GM12878 (cell line): ENCODE measurements at regions not wholly inside any gene's neighbourhood (a gene's known extent, or its start where the extent isn't known, plus 50 kb on each side); places are given as distances from the start of the nearest gene placed in this dataset.

Source experiments
- ATAC-seq: fragments of 200-7000 bp; cut with Tn5 transposase; 3 replicates; pipeline ENCODE4 v1.9.1; 2020; ENCODE audit warnings: mild to moderate bottlenecking, moderate library complexity
- BruUV-seq: library from RNA; stranded (reverse); fragments of 400-500 nt; replicated peaks from 2 replicates; lab custom pipeline; 2021; lab: Mats Ljungman, UMichigan
- CTCF ChIA-PET: fragments of 300-600 bp; sonication (Branson Sonifier 250); formaldehyde crosslinking; extraction: SDS; loops from one replicate; lab custom pipeline; 2021; ENCODE audit warnings: inconsistent platforms; lab: Yijun Ruan, JAX
- POLR2A ChIA-PET: fragments of 350-600 bp; formaldehyde crosslinking; extraction: SDS; loops from one replicate; lab custom pipeline; 2021; ENCODE audit warnings: inconsistent platforms; lab: Charles Lee
- RAD21 ChIA-PET: fragments of 300-600 bp; sonication (Branson Sonifier 250); formaldehyde crosslinking; loops from one replicate; lab custom pipeline; 2023; ENCODE audit warnings: antibody characterized with exemption; ENCODE audit not compliant: unreplicated experiment; lab: Charles Lee
- SMC1A ChIA-PET: fragments of 300-600 bp; sonication (Branson Sonifier 250); formaldehyde crosslinking; loops from one replicate; lab custom pipeline; 2023; ENCODE audit not compliant: unreplicated experiment, uncharacterized antibody; lab: Charles Lee
- DNase-seq: peaks from one replicate; pipeline ENCODE4 v3.0.0-alpha.2; 2011; ENCODE audit warnings: low read depth, low spot score
- FAIRE-seq: peaks from 3 replicates; lab custom pipeline; 2011; peaks lifted over from hg19 to GRCh38; lab: Jason Lieb, UNC
- H2AFZ ChIP-seq: 2 replicates; pipeline ENCODE4 v1.6.0; 2011; ENCODE audit warnings: low read depth, low read length, control low read depth; ENCODE audit not compliant: control insufficient read depth
- H3K27ac ChIP-seq: 2 replicates; pipeline ENCODE4 v1.5.1; 2011; ENCODE audit warnings: control low read depth; ENCODE audit not compliant: control insufficient read depth, insufficient read depth
- H3K27me3 ChIP-seq, 2 experiments: replicated peaks in 1 of 2; 2 replicates each; pipeline versions ENCODE4 v1.6.0 to v1.6.1; 2011; ENCODE audit warnings: low read length in 1 of 2; ENCODE audit not compliant: control insufficient read depth in 2 of 2, insufficient read depth in 2 of 2
- H3K36me3 ChIP-seq, 2 experiments: 2 replicates each; pipeline ENCODE4 v1.5.1; 2011; ENCODE audit warnings: low read length in 1 of 2; ENCODE audit not compliant: control insufficient read depth in 2 of 2, insufficient read depth in 2 of 2
- H3K4me1 ChIP-seq: 2 replicates; pipeline ENCODE4 v1.6.1; 2011; ENCODE audit warnings: mild to moderate bottlenecking, low read length, moderate library complexity, mixed read lengths; ENCODE audit not compliant: control insufficient read depth, insufficient read depth
- H3K4me2 ChIP-seq: 2 replicates; pipeline ENCODE4 v1.6.0; 2011; ENCODE audit warnings: control low read depth; ENCODE audit not compliant: control insufficient read depth, insufficient read depth
- H3K4me3 ChIP-seq: fragments of 200-600 bp; sonication (generic); 2 replicates; pipeline ENCODE4 v1.5.1; 2016
- H3K79me2 ChIP-seq: 2 replicates; pipeline ENCODE4 v1.6.0; 2011; ENCODE audit warnings: low read length; ENCODE audit not compliant: control insufficient read depth, insufficient read depth
- H3K9ac ChIP-seq: 2 replicates; pipeline ENCODE4 v1.8.0; 2011; ENCODE audit warnings: low read length, control low read depth, mixed read lengths; ENCODE audit not compliant: control insufficient read depth, insufficient read depth
- H3K9me3 ChIP-seq: replicated peaks from 3 replicates; pipeline ENCODE4 v1.5.1; 2011; ENCODE audit warnings: mild to moderate bottlenecking, low read length; ENCODE audit not compliant: control insufficient read depth, insufficient read depth
- H4K20me1 ChIP-seq: 2 replicates; pipeline ENCODE4 v1.6.0; 2011; ENCODE audit not compliant: control insufficient read depth, insufficient read depth
- EED ChIP-seq: sonication (generic); IDR thresholded peaks from 2 replicates; pipeline ENCODE4 v1.6.1; 2016; ENCODE audit warnings: antibody characterized with exemption, low read depth
- HDAC6 ChIP-seq: fragments of 200-600 bp; sonication (generic); IDR thresholded peaks from one replicate; pipeline ENCODE4 v1.8.0; 2017; ENCODE audit warnings: antibody characterized with exemption; ENCODE audit not compliant: unreplicated experiment
- MTA2 ChIP-seq: fragments of 450-650 bp; IDR thresholded peaks from 2 replicates; pipeline ENCODE4 v1.6.1; 2016; ENCODE audit warnings: low read depth, mild to moderate bottlenecking, moderate library complexity
- NR2C1 ChIP-seq: fragments of 450-650 bp; IDR thresholded peaks from 2 replicates; pipeline ENCODE4 v1.6.1; 2017; ENCODE audit warnings: antibody characterized with exemption, mild to moderate bottlenecking, moderate library complexity
- PKNOX1 ChIP-seq: fragments of 450-650 bp; IDR thresholded peaks from 2 replicates; pipeline ENCODE4 v1.6.1; 2016; ENCODE audit warnings: mild to moderate bottlenecking
- ZBTB33 ChIP-seq: fragments of 450-650 bp; IDR thresholded peaks from 2 replicates; pipeline ENCODE4 v1.6.1; 2017; ENCODE audit warnings: mild to moderate bottlenecking
- ZNF622 ChIP-seq: fragments of 450-650 bp; IDR thresholded peaks from 2 replicates; pipeline ENCODE4 v1.6.1; 2017; ENCODE audit warnings: mild to moderate bottlenecking, inconsistent platforms
- ZNF687 ChIP-seq: fragments of 450-650 bp; IDR thresholded peaks from 2 replicates; pipeline ENCODE4 v1.6.1; 2017; ENCODE audit warnings: mild to moderate bottlenecking, moderate library complexity
- WGBS: methylation state at CpG from one replicate; pipeline ENCODE4 v1.1.6; 2016; ENCODE audit warnings: low lambda C conversion rate; ENCODE audit not compliant: insufficient replicate concordance, insufficient coverage; ENCODE audit errors: missing lambda C conversion rate; 5-methylcytosine and 5-hydroxymethylcytosine counted together
- in situ Hi-C: fragments of 300-500 bp; cut with MboI; formaldehyde crosslinking; loops from 9 replicates; pipeline ENCODE4 v1.14.3; 2018; ENCODE audit warnings: mixed read lengths
- intact Hi-C: fragments of 100-400 bp; cut with micrococcal nuclease; formaldehyde crosslinking; loops from one replicate; pipeline ENCODE4 v1.14.2; 2022; ENCODE audit not compliant: unreplicated experiment
- TF ChIP-seq, protein P1 (sequence below): fragments of 450-650 bp; formaldehyde crosslinking; IDR thresholded peaks from 2 replicates; pipeline ENCODE4 v1.5.0; 2022; ENCODE audit warnings: mild to moderate bottlenecking, missing genetic modification characterization
- TF ChIP-seq, protein P2 (sequence below): IDR thresholded peaks from 2 replicates; pipeline ENCODE4 v1.6.1; 2011; ENCODE audit warnings: low read depth, low read length, improper control_type of control experiment, borderline replicate concordance

DNA sequence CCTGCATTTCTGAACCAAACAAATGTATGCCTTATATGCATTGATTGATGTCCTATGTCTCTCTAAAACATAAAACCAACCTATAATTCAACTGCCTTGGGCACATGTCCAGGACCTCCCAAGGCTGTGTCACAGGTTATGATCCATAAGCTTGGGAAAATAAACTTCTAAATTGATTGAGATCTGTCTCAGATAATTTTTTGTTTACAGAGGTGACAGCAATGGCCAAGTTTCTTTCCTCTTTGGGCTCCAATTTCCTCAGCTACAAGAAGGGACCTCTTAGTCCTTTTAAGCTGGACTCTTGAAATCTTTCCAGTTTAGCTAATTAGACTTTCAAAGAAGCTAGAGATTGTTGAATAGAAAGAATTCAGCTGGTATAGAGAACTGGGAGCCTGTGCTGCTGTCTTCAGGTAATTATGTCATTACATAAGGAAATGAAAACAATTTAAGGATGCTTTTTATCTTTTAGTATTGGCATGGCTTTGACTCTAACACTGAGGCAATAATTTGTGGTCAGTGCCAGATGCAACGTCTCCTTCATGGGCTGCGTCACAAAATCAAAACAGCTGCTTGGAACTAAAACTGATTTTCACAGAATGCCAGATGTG is 412.1 kb upstream of the TRIB2 start (continued):
- TF ChIP-seq, protein P1, sequence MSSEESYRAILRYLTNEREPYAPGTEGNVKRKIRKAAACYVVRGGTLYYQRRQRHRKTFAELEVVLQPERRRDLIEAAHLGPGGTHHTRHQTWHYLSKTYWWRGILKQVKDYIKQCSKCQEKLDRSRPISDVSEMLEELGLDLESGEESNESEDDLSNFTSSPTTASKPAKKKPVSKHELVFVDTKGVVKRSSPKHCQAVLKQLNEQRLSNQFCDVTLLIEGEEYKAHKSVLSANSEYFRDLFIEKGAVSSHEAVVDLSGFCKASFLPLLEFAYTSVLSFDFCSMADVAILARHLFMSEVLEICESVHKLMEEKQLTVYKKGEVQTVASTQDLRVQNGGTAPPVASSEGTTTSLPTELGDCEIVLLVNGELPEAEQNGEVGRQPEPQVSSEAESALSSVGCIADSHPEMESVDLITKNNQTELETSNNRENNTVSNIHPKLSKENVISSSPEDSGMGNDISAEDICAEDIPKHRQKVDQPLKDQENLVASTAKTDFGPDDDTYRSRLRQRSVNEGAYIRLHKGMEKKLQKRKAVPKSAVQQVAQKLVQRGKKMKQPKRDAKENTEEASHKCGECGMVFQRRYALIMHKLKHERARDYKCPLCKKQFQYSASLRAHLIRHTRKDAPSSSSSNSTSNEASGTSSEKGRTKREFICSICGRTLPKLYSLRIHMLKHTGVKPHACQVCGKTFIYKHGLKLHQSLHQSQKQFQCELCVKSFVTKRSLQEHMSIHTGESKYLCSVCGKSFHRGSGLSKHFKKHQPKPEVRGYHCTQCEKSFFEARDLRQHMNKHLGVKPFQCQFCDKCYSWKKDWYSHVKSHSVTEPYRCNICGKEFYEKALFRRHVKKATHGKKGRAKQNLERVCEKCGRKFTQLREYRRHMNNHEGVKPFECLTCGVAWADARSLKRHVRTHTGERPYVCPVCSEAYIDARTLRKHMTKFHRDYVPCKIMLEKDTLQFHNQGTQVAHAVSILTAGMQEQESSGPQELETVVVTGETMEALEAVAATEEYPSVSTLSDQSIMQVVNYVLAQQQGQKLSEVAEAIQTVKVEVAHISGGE, result no peak
- TF ChIP-seq, protein P2, sequence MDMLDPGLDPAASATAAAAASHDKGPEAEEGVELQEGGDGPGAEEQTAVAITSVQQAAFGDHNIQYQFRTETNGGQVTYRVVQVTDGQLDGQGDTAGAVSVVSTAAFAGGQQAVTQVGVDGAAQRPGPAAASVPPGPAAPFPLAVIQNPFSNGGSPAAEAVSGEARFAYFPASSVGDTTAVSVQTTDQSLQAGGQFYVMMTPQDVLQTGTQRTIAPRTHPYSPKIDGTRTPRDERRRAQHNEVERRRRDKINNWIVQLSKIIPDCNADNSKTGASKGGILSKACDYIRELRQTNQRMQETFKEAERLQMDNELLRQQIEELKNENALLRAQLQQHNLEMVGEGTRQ, result no peak

DNA sequence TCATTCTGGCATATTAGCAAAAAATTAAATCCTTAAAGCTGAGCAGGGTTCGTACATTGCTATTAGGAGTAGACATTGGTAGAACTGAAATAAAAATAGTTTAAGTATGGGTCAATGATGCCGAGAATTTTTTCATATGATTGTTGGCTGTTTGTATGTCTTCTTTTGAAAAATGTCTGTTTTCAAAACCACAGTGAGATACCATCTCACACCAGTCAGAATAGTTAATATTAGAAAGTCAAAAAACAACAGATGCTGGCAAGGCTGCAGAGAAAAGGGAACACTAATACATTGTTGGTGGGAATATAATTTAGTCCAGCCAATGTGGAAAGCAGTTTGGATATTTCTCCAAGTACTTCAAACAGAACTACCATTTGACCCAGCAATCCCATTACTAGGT is 410.8 kb upstream of the TRIB2 start:
- FAIRE-seq (no peak), DNase-seq (no peak), ATAC-seq (no peak)
- intact Hi-C loops (no loop called here), in situ Hi-C loops (no loop called here)
- no peaks in the 10 kb centered on the region for H3K79me2 ChIP-seq
- BruUV-seq, result no TSS peak
- H3K4me3 ChIP-seq, result no peak overlapping the region
- peaks cover 6% of the 10 kb centered on the region for H3K4me1 ChIP-seq
- no peaks in the 10 kb centered on the region for H3K36me3 ChIP-seq
- H3K27me3 ChIP-seq, result no peaks in the 10 kb centered on the region
- RAD21 ChIA-PET, result no interaction called here
- POLR2A ChIA-PET, result interaction anchor here (1.3 kb wide), 1 partner anchor 10 kb away, joined by 3 read pairs; no protein-coding TSS in a partner anchor
- no peak overlapping the region for H3K4me2 ChIP-seq
- SMC1A ChIA-PET, result interaction anchor here (0.8 to 1.1 kb wide), 4 partner anchors 12 to 410 kb away, joined by 3 to 4 read pairs (median 3); no protein-coding TSS in a partner anchor
- CTCF ChIA-PET, result interaction anchor here (1.1 to 1.5 kb wide), 2 partner anchors 8 to 13 kb away, joined by 3 to 5 read pairs; no protein-coding TSS in a partner anchor
- 98% methylated on average over 2 of the region's 2 CpGs for WGBS
- no peak overlapping the region for H3K9ac ChIP-seq
- H2AFZ ChIP-seq, result no peak overlapping the region
- no peak overlapping the region for H3K27ac ChIP-seq
- no peaks in the 10 kb centered on the region; the same call in 2 of the 3 replicates for H3K9me3 ChIP-seq
- no peaks in the 10 kb centered on the region for H4K20me1 ChIP-seq
- TF ChIP-seq ZNF622 (no peak), NR2C1 (no peak), ZNF687 (no peak), EED (no peak), PKNOX1 (no peak), HDAC6 (no peak), MTA2 (no peak), ZBTB33 (no peak)
